PC-3 (cell line): ENCODE measurements at regions not wholly inside any gene's neighbourhood (a gene's known extent, or its start where the extent isn't known, plus 50 kb on each side); places are given as distances from the start of the nearest gene placed in this dataset.

Experiments
- ATAC-seq: fragments of 200-7000 bp; cut with Tn5 transposase; 2 replicates; pipeline ENCODE4 v1.9.1; 2020; ENCODE audit warnings: mild to moderate bottlenecking, moderate library complexity
- BruUV-seq: library from RNA; stranded (reverse); fragments of 400-500 nt; replicated peaks from 2 replicates; lab custom pipeline; 2021; lab: Mats Ljungman, UMichigan
- CTCF ChIA-PET: fragments of 300-600 bp; sonication (Branson Sonifier 250); formaldehyde crosslinking; loops from one replicate; lab custom pipeline; 2022; ENCODE audit warnings: antibody characterized with exemption; lab: Charles Lee
- POLR2A ChIA-PET: fragments of 300-600 bp; sonication (Branson Sonifier 250); formaldehyde crosslinking; loops from one replicate; lab custom pipeline; 2022; ENCODE audit warnings: antibody characterized with exemption; ENCODE audit not compliant: unreplicated experiment; lab: Charles Lee
- DNase-seq: peaks from one replicate; pipeline ENCODE4 v3.0.0-alpha.2; 2015
- H2AFZ ChIP-seq: fragments of 300-600 bp; sonication (generic); 2 replicates; pipeline ENCODE4 v1.6.0; 2016; ENCODE audit warnings: antibody characterized with exemption, low read length
- H3F3A ChIP-seq: fragments of 300-600 bp; sonication (generic); one replicate; pipeline ENCODE4 v1.6.0; 2017; ENCODE audit warnings: antibody characterized with exemption, low read length, control low read depth, mild to moderate bottlenecking; ENCODE audit not compliant: unreplicated experiment
- H3K27ac ChIP-seq: fragments of 300-600 bp; sonication (generic); 2 replicates; pipeline ENCODE4 v1.5.1; 2016; ENCODE audit warnings: mild to moderate bottlenecking, low read length
- H3K27me3 ChIP-seq: fragments of 300-600 bp; sonication (generic); 2 replicates; pipeline ENCODE4 v1.6.1; 2016; ENCODE audit warnings: low read length, mixed read lengths
- H3K36me3 ChIP-seq: fragments of 300-600 bp; sonication (generic); 2 replicates; pipeline ENCODE4 v1.6.1; 2016; ENCODE audit warnings: low read depth, mixed run types, low read length, mixed read lengths
- H3K4me1 ChIP-seq: fragments of 300-600 bp; sonication (generic); 2 replicates; pipeline ENCODE4 v1.5.1; 2016; ENCODE audit warnings: low read length; ENCODE audit not compliant: insufficient read depth
- H3K4me2 ChIP-seq: fragments of 300-600 bp; sonication (generic); 2 replicates; pipeline ENCODE4 v1.6.0; 2016; ENCODE audit warnings: low read length
- H3K4me3 ChIP-seq: fragments of 300-600 bp; sonication (generic); 2 replicates; pipeline ENCODE4 v1.5.1; 2016; ENCODE audit warnings: mild to moderate bottlenecking, low read length, mixed read lengths
- H3K79me2 ChIP-seq: fragments of 300-600 bp; sonication (generic); 2 replicates; pipeline ENCODE4 v1.6.1; 2017; ENCODE audit warnings: low read length, mixed read lengths
- H3K9ac ChIP-seq: fragments of 300-600 bp; sonication (generic); 2 replicates; pipeline ENCODE4 v1.6.0; 2016; ENCODE audit warnings: mild to moderate bottlenecking, low read length
- H3K9me2 ChIP-seq: fragments of 300-600 bp; sonication (generic); replicated peaks from 2 replicates; pipeline ENCODE4 v1.6.1; 2016; ENCODE audit warnings: mixed run types, low read length, mixed read lengths
- H3K9me3 ChIP-seq: fragments of 300-600 bp; sonication (generic); 2 replicates; pipeline ENCODE4 v1.6.1; 2016; ENCODE audit warnings: low read length, mixed read lengths
- H4K20me1 ChIP-seq: fragments of 300-600 bp; sonication (generic); 2 replicates; pipeline ENCODE4 v1.6.1; 2016; ENCODE audit warnings: low read length, mixed read lengths
- CTCF ChIP-seq: fragments of 300-600 bp; sonication (generic); conservative IDR thresholded peaks from 2 replicates; pipeline ENCODE4 v1.5.1; 2017; ENCODE audit warnings: antibody characterized with exemption, low read depth, mild to moderate bottlenecking, low read length
- EZH2 ChIP-seq: fragments of 300-600 bp; sonication (generic); IDR thresholded peaks from one replicate; pipeline ENCODE4 v1.6.1; 2017; ENCODE audit warnings: antibody characterized with exemption, mild to moderate bottlenecking, low read length; ENCODE audit not compliant: unreplicated experiment
- EZH2phosphoT487 ChIP-seq: fragments of 300-600 bp; sonication (generic); IDR thresholded peaks from 2 replicates; pipeline ENCODE4 v1.6.1; 2018; ENCODE audit warnings: mild to moderate bottlenecking, antibody characterized with exemption, low read length, borderline replicate concordance
- intact Hi-C: fragments of 100-400 bp; cut with micrococcal nuclease; formaldehyde crosslinking; loops from 2 replicates; pipeline ENCODE4 v1.9.0; 2023

GRCh38 chr5:145558288-145558687 lies 276.9 kb downstream of the PRELID2 start:
- ChIA-PET POLR2A (no interaction called here), CTCF (no interaction called here)
- Histone ChIP-seq H3K9me3 (no peaks in the 10 kb centered on the region), H3K4me2 (no peak overlapping the region), H3K79me2 (no peaks in the 10 kb centered on the region), H3K27me3 (no peaks in the 10 kb centered on the region), H3K36me3 (no peaks in the 10 kb centered on the region), H3K9ac (no peak overlapping the region), H3K27ac (no peak overlapping the region), H3K9me2 (no peaks in the 10 kb centered on the region), H3F3A (no peaks in the 10 kb centered on the region), H3K4me1 (peaks cover 11% of the 10 kb centered on the region; the same call in 1 of the 2 replicates), H2AFZ (no peak overlapping the region), H4K20me1 (no peaks in the 10 kb centered on the region), H3K4me3 (no peak overlapping the region)
- no TSS peak for BruUV-seq
- no peak for TF ChIP-seq EZH2
- TF ChIP-seq EZH2phosphoT487: no peak
- TF ChIP-seq CTCF: no peak
- intact Hi-C loops: no loop called here
- ATAC-seq: no peak
- DNase-seq: no peak

GRCh38 chr5:145557345-145557744 lies 277.8 kb downstream of the PRELID2 start:
- Histone ChIP-seq H3K4me3 (no peak overlapping the region), H3K9me2 (no peaks in the 10 kb centered on the region), H3K9me3 (no peaks in the 10 kb centered on the region), H3K79me2 (no peaks in the 10 kb centered on the region), H3K36me3 (no peaks in the 10 kb centered on the region), H4K20me1 (no peaks in the 10 kb centered on the region), H2AFZ (no peak overlapping the region), H3K4me2 (no peak overlapping the region), H3K9ac (no peak overlapping the region), H3F3A (no peaks in the 10 kb centered on the region), H3K27me3 (no peaks in the 10 kb centered on the region), H3K4me1 (peaks cover 11% of the 10 kb centered on the region; the same call in 1 of the 2 replicates), H3K27ac (no peak overlapping the region)
- ATAC-seq: no peak
- ChIA-PET CTCF (no interaction called here), POLR2A (no interaction called here)
- BruUV-seq: no TSS peak
- intact Hi-C loops: no loop called here
- TF ChIP-seq EZH2: no peak
- TF ChIP-seq EZH2phosphoT487: no peak
- no peak for TF ChIP-seq CTCF
- DNase-seq: no peak

- Histone ChIP-seq H3K36me3 (no peaks in the 10 kb centered on the region), H3K79me2 (no peaks in the 10 kb centered on the region), H3K4me1 (peaks cover 11% of the 10 kb centered on the region; the same call in 1 of the 2 replicates), H3K27me3 (no peaks in the 10 kb centered on the region), H3K9me3 (no peaks in the 10 kb centered on the region), H2AFZ (no peak overlapping the region), H3F3A (no peaks in the 10 kb centered on the region), H3K4me2 (0 out of 2 replicates have a peak overlapping the region, but pooled peaks have one; percentile 6), H3K27ac (0 out of 2 replicates have a peak overlapping the region, but pooled peaks have one; percentile 14), H4K20me1 (no peaks in the 10 kb centered on the region), H3K9me2 (no peaks in the 10 kb centered on the region), H3K9ac (no peak overlapping the region), H3K4me3 (no peak overlapping the region)
- TF ChIP-seq EZH2: no peak
- no peak for TF ChIP-seq CTCF
- TF ChIP-seq EZH2phosphoT487: no peak
- ChIA-PET POLR2A (no interaction called here), CTCF (interaction anchor here (0.6 kb wide), 1 partner anchor 20 kb away, joined by 3 read pairs; no protein-coding TSS in a partner anchor)
- no TSS peak for BruUV-seq
- ATAC-seq (peak; percentile 79), DNase-seq (peak; percentile 72)
- intact Hi-C loops: no loop called here
Observed at GRCh38 chr5:145554399-145554798, 280.7 kb downstream of the PRELID2 start.
